SK-N-SH treated with all-trans-retinoic acid at 6 μM for 48 hours (cell line): ENCODE measurements at regions not wholly inside any gene's neighbourhood (a gene's known extent, or its start where the extent isn't known, plus 50 kb on each side); places are given as distances from the start of the nearest gene placed in this dataset.

ENCODE experiments used
- ARNTL ChIP-seq: fragments of 450-650 bp; formaldehyde crosslinking; IDR thresholded peaks from 2 replicates; pipeline ENCODE4 v1.5.0; 2020; ENCODE audit warnings: low read depth, mild to moderate bottlenecking, moderate library complexity, borderline replicate concordance
- RARB ChIP-seq: fragments of 250-450 bp; sonication (Bioruptor Pico); IDR thresholded peaks from 2 replicates; pipeline ENCODE4 v1.8.0; 2021; ENCODE audit warnings: mild to moderate bottlenecking, moderate library complexity
- ZFP3 ChIP-seq: fragments of 250-450 bp; sonication (Bioruptor Pico); IDR thresholded peaks from 2 replicates; pipeline ENCODE4 v1.5.0; 2020; ENCODE audit warnings: mild to moderate bottlenecking, moderate library complexity
- ZFP30 ChIP-seq: fragments of 450-650 bp; formaldehyde crosslinking; IDR thresholded peaks from 2 replicates; pipeline ENCODE4 v1.5.0; 2022; ENCODE audit warnings: mild to moderate bottlenecking, moderate library complexity
- TF ChIP-seq, protein P1 (sequence below): fragments of 250-450 bp; sonication (Bioruptor Pico); IDR thresholded peaks from 2 replicates; pipeline ENCODE4 v1.8.0; 2020; ENCODE audit warnings: mild to moderate bottlenecking, moderate library complexity, borderline replicate concordance
- TF ChIP-seq, protein P2 (sequence below): fragments of 250-450 bp; sonication (Bioruptor Pico); IDR thresholded peaks from 2 replicates; pipeline ENCODE4 v1.8.0; 2021; ENCODE audit warnings: low read depth, mild to moderate bottlenecking, moderate library complexity, borderline replicate concordance

DNA sequence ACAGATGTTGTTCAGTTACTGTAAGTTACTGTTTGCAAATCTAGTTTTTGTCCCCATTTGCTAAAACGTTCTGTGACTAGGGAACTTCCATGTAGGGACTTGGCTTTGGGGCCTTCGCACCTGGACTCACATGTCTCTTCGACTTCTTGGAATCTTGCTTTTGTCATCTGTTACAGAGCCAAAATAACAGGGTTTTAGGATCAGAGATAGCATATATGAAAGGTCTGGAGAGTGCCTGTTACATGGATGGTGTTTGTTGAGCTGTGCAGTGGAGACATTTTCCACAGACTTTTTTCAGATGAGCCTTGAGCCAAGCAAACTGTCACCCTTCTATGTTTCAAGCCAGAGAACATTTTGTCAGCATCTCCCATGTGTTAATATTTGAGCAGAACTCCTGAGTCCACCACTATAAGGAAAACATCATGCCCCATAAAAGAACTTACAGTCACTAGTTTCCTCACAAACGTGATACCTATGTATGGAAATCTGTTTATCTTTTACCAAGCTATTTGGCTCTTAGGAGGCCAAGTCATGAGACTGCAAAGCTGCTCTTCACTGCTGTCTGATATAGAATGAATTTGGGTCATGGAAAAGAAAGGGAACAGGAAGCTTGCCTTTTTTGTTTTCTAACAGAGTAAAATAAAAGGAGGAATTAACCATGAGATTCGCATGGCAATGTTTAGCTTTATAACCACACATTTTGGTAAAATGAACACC lies 818.6 kb upstream of the IGFBP3 start:
- TF ChIP-seq ZFP30 (CRISPR knock-in tag) (no peak), ARNTL (CRISPR knock-in tag) (no peak), RARB (CRISPR knock-in tag) (no peak), ZFP3 (CRISPR knock-in tag) (no peak)
- TF ChIP-seq, protein P1, sequence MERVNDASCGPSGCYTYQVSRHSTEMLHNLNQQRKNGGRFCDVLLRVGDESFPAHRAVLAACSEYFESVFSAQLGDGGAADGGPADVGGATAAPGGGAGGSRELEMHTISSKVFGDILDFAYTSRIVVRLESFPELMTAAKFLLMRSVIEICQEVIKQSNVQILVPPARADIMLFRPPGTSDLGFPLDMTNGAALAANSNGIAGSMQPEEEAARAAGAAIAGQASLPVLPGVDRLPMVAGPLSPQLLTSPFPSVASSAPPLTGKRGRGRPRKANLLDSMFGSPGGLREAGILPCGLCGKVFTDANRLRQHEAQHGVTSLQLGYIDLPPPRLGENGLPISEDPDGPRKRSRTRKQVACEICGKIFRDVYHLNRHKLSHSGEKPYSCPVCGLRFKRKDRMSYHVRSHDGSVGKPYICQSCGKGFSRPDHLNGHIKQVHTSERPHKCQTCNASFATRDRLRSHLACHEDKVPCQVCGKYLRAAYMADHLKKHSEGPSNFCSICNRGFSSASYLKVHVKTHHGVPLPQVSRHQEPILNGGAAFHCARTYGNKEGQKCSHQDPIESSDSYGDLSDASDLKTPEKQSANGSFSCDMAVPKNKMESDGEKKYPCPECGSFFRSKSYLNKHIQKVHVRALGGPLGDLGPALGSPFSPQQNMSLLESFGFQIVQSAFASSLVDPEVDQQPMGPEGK (CRISPR knock-in tag): no peak
- TF ChIP-seq, protein P2, sequence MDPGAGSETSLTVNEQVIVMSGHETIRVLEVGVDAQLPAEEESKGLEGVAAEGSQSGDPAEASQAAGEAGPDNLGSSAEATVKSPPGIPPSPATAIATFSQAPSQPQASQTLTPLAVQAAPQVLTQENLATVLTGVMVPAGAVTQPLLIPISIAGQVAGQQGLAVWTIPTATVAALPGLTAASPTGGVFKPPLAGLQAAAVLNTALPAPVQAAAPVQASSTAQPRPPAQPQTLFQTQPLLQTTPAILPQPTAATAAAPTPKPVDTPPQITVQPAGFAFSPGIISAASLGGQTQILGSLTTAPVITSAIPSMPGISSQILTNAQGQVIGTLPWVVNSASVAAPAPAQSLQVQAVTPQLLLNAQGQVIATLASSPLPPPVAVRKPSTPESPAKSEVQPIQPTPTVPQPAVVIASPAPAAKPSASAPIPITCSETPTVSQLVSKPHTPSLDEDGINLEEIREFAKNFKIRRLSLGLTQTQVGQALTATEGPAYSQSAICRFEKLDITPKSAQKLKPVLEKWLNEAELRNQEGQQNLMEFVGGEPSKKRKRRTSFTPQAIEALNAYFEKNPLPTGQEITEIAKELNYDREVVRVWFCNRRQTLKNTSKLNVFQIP (CRISPR knock-in tag): no peak
